ENCODE measurements at regions not wholly inside any gene's neighbourhood (a gene's known extent, or its start where the extent isn't known, plus 50 kb on each side); places are given as distances from the start of the nearest gene placed in this dataset.
A peak's percentile ranks its signal among the peaks of the same experiment; 100 is the strongest.

- DNase-seq (ENCODE audit: low spot score): no peak
These were observed 379.1 kb upstream of the ATP5MC3 start for GRCh38 chr2:175560521-175561169.

GRCh38 chr2:175559613-175560012 lies 378.1 kb upstream of the ATP5MC3 start:
- no peak for DNase-seq (ENCODE audit: low spot score)

DNA sequence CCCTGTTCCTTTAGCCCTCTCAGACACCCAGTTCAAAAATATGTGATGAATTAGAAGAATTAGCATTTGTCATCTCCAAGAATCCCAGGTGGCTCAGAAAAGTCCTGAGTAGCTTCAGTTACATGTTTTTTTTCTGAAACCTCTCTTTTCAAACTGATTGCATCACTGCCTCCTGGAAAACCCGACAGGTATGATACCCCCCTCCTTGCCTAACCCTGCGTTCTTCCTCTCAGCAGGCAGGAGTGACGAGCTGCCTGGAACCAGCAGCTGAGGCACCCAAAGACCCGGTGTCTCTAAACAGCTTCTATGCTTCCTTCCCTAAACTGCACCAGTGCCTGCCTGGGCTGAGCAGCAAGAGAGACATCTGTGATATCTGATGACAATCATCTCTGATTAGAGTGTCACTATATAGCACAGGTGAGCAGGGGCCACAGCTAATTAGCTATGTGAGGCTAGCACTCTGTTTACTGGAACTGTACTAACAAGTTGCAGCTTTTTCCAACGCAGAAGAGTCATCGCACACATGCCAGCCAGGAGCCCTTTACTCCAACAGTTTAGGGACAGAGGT lies 376.4 kb upstream of the ATP5MC3 start:
- no peak for DNase-seq (ENCODE audit: low spot score)

DNA sequence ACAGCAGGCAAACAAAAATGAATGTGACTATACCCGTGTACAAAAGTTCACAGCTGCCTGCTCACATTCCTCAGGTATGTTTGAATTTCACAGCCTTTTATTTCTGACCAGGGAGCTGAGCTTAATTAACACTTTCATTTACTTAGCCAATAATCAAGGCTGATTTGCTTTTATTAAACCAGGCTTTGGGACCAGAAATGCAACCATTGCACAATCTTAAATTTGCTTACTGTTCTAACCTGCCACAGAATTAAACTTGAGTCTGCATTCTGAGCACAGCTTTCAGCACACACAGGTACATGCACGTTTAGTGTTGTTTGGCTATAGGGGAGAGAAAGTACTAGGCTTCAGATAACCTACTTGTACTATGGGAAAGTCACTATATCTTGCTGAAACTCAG lies 372.4 kb upstream of the ATP5MC3 start:
- no peak for DNase-seq (ENCODE audit: low spot score)

DNA sequence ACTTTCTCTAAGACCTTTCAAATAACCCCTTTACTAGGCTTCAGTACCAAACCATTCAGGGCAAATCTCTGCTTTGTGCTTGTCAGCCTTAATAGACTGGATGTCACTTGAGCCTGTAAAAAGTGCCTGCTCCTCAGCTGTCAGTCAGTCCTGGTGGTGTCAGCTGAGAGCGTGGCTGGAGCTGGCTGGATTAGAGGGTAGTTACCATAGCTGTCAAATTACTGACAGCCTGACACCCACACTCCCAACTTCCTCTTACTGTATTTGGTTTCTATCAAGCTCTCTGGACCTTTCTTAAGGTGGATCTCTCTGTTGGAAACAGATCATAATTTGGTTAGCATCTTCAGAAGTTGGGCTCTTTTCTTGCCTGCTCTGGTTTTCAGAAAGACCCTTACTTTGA lies 371.4 kb upstream of the ATP5MC3 start:
- DNase-seq (ENCODE audit: low spot score): no peak

DNA sequence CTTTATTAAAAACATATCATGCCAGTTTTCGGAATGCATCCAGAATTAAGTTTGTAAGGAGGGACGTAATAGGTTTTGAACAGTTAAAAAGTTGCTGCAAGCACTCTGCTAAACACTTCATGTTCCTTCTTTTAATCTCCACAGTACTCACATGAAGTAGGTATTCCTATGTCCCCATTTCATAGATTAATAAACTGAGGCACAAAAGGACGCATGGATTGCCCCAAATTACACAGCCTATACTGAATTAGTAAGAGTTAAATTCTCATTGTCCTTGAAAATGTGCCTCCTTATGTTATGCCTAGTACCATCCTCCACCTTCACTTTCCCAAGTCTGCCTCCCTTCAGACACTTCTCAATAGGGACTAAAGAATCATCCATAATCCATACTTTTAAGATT lies 358.9 kb upstream of the ATP5MC3 start:
- DNase-seq (ENCODE audit: low spot score): no peak

GRCh38 chr2:175539122-175539521 lies 357.6 kb upstream of the ATP5MC3 start:
- no peak for DNase-seq (ENCODE audit: low spot score)

GRCh38 chr2:175536059-175536458 lies 354.5 kb upstream of the ATP5MC3 start:
- no peak for DNase-seq (ENCODE audit: low spot score)

DNA sequence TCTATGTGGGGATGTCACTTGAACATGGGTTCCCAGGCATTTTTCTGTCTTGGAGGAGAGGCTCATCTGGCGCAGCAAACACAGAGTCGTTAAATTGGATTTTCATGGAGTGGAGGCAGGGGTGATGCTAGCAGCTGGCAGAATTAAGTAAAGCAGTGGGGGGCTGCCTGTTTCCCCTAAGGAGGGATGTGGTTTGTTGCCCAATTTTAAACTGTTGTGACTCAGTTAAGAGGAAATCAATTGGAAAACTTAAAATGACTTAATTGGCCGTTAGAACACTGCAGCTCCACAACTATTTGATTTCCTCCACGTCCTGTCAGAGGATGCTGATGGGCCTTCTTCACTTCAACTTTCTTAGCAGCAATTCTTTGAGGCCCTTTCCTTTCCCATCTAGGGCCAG lies 354.1 kb upstream of the ATP5MC3 start:
- DNase-seq (ENCODE audit: low spot score): no peak

DNA sequence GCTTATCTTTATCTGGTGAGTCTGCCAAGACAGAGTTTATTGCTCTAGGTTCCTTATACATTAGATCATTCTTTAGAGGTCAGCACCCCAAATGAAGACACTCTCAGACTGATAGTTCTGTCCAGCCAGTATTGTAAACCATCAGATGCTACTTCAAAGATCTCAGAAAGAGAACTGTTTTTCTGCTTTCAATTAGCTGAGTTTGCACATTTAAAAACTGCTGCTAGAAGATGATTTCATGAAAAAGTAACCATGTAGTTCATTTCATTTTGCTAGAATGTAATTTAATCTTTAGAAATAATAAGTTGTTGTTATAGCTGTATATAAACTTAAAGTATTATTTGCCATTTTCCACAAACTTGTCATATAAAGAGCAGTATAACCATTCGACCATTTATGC lies 344.5 kb upstream of the ATP5MC3 start:
- no peak for DNase-seq (ENCODE audit: low spot score)

DNA sequence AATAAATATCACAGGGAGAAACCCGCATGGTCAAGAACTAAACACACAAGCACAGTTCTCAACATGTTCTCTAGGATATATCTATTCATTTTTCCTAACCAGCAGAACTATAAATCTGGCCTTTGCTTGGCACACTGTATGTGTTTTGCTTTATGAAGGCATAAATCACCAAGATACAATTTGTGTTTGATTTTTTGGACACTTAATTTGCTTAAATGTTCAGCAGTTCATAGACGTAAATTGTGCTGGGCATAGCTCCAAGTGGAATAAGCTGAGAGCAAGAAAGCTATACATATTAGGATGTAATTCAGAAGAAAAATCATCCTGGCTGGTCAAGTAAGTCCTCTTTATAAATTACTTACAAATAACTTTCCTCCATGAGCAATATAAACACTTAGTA lies 341.5 kb upstream of the ATP5MC3 start:
- DNase-seq (ENCODE audit: low spot score): no peak

- DNase-seq (ENCODE audit: low spot score): no peak
These were observed 336.7 kb upstream of the ATP5MC3 start for GRCh38 chr2:175518206-175518605.

DNA sequence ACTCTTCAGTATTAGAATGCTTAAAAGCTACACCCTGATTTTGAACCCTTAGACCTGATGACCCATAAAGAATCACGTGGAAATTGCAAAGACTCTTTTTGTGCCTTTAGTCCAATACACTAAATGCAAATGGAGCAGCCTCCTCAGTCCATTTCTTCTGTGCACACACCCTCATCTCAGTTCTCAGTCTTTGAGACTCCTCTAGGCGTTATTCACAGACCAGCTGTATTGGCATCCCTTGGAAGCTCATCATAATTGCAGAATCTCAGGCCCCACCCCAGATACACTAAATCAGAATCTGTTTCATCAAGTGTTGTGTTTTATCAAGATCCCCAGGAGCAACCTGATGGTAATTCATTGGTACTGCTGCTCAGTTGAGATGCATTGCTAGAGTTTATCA lies 335.0 kb upstream of the ATP5MC3 start:
- no peak for DNase-seq (ENCODE audit: low spot score)

- DNase-seq (ENCODE audit: low spot score): no peak
These were observed 318.7 kb upstream of the ATP5MC3 start for GRCh38 chr2:175500255-175500654.

GRCh38 chr2:175490360-175490791 lies 308.9 kb upstream of the ATP5MC3 start:
- DNase-seq (ENCODE audit: low spot score): no peak

- no peak for DNase-seq (ENCODE audit: low spot score)
These were observed 296.7 kb upstream of the ATP5MC3 start for GRCh38 chr2:175478096-175478768.

DNA sequence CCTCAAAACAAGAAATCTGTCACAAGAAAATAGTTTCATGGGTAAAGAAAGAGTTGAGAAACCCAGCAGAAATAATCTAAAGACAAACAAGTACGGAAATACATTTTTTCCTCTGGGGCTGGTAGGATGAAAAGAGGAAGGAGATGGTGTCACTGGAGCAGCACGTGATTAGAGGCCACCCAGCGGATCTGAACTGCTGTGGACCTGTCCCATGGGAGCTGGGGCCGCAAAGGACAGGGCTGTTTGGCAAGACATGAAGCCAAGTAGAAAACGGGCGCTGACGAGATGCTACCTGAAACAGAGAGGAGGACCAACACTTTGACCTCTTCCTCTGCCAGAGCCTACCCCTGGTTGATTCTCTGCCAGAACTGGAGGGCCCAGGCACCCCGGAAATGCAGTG lies 295.4 kb upstream of the ATP5MC3 start:
- DNase-seq (ENCODE audit: low spot score): no peak

DNA sequence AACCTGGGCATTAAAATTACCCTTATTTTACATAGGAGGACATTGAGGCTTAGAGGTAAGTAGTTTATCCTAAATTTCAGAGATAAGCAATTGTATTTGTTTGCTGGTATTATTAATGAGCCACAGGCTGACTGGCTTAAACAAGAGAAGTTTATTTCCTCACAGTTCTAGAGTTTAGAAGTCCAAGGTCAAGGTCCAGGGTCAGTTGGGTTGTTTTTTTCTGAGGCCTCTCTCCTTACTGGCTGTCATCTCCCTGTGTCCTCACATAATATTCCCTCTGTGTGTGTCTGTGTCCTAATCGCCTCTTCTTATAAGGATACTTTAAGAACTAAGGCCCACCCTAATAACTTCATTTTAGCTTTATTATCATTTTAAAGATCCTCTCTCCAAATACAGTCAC lies 294.9 kb upstream of the ATP5MC3 start:
- no peak for DNase-seq (ENCODE audit: low spot score)

GRCh38 chr2:175475130-175475529 lies 293.6 kb upstream of the ATP5MC3 start:
- no peak for DNase-seq (ENCODE audit: low spot score)

GRCh38 chr2:175468431-175469098 lies 287.1 kb upstream of the ATP5MC3 start:
- DNase-seq (ENCODE audit: low spot score): peak; percentile 67

GRCh38 chr2:175465101-175465500 lies 283.6 kb upstream of the ATP5MC3 start:
- no peak for DNase-seq (ENCODE audit: low spot score)

- no peak for DNase-seq (ENCODE audit: low spot score)
These were observed 282.8 kb upstream of the ATP5MC3 start for GRCh38 chr2:175464311-175464670.

DNA sequence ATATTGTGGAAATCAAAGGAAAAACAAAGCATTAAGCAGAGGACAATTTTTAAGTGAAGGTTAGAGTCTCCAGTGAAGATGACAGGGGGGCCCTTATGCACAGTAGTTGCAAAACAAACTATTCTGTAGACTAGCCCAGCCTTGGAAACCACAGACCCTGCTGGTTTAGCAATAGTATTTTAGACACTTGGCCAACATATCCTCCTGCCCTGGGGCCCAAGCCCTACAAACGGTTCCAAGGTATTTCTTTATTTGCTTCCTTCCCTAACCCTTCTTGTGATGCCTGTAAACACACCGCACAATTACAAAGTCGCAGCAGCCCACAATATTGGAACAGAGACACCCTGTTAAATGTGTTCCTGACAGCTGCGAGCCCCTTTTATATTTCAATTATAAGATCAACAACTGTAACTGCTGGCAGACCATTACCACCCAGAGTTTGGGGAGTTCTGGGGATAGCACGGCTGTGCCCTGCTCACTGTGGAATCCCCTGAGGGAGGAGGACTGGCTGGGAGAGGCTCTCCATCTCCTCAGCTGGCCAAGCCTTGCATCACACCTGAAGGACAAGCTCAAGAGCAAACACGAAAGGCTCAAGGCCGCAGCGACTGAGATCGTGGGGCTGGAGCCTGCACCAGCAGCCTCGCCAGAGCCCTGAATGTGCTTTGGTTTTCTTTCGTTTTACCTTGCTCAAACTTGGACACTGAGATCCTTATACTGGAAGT lies 282.2 kb upstream of the ATP5MC3 start:
- DNase-seq (ENCODE audit: low spot score): no peak
